AG04449 (cell line): ENCODE measurements at regions not wholly inside any gene's neighbourhood (a gene's known extent, or its start where the extent isn't known, plus 50 kb on each side); places are given as distances from the start of the nearest gene placed in this dataset.

Experiments
- CTCF ChIA-PET: fragments of 350-600 bp; formaldehyde crosslinking; extraction: SDS; loops from one replicate; lab custom pipeline; 2021; ENCODE audit warnings: antibody characterized with exemption; lab: Yijun Ruan, JAX
- POLR2A ChIA-PET: fragments of 400-600, 350-600 bp; formaldehyde crosslinking; extraction: SDS; loops from one replicate; lab custom pipeline; 2020; ENCODE audit warnings: antibody characterized with exemption, inconsistent platforms; lab: Yijun Ruan, JAX
- DNase-seq: peaks from one replicate; pipeline ENCODE4 v3.0.0-alpha.2; 2010; ENCODE audit warnings: low read depth, low spot score
- H3K4me3 ChIP-seq: 2 replicates; pipeline ENCODE4 v1.5.1; 2011; ENCODE audit warnings: low read depth, mild to moderate bottlenecking, control low read depth, low read length
- TF ChIP-seq, protein P1 (sequence below): IDR thresholded peaks from one replicate; pipeline ENCODE4 v1.5.1; 2011; ENCODE audit warnings: mild to moderate bottlenecking, moderate library complexity, low read length, control low read depth, inconsistent platforms; ENCODE audit not compliant: insufficient read depth; ENCODE audit errors: missing control alignments

DNA sequence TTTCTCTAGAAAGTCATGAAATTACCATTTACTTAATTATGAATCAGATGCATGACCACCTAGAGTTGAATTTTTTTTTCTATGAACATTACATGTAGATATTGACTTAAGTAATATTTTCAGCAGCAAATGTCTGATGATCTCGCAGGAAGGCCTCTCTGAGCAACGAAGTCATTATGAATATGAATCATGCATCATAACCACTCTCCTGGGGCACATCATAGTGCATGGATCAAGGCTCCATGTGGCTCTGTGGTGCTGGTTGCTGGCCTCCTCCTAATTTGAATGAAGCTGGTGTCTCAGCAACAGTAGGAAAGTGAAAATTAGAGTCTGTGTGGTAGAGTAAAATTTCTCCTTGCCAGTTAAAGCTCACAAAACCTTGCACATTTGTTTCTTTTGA, 121.4 kb upstream of the INHBA start:
- ChIA-PET POLR2A (no interaction called here), CTCF (no interaction called here)
- H3K4me3 ChIP-seq, result no peak overlapping the region
- TF ChIP-seq, protein P1, sequence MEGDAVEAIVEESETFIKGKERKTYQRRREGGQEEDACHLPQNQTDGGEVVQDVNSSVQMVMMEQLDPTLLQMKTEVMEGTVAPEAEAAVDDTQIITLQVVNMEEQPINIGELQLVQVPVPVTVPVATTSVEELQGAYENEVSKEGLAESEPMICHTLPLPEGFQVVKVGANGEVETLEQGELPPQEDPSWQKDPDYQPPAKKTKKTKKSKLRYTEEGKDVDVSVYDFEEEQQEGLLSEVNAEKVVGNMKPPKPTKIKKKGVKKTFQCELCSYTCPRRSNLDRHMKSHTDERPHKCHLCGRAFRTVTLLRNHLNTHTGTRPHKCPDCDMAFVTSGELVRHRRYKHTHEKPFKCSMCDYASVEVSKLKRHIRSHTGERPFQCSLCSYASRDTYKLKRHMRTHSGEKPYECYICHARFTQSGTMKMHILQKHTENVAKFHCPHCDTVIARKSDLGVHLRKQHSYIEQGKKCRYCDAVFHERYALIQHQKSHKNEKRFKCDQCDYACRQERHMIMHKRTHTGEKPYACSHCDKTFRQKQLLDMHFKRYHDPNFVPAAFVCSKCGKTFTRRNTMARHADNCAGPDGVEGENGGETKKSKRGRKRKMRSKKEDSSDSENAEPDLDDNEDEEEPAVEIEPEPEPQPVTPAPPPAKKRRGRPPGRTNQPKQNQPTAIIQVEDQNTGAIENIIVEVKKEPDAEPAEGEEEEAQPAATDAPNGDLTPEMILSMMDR, result no peak
- DNase-seq, result no peak

DNA sequence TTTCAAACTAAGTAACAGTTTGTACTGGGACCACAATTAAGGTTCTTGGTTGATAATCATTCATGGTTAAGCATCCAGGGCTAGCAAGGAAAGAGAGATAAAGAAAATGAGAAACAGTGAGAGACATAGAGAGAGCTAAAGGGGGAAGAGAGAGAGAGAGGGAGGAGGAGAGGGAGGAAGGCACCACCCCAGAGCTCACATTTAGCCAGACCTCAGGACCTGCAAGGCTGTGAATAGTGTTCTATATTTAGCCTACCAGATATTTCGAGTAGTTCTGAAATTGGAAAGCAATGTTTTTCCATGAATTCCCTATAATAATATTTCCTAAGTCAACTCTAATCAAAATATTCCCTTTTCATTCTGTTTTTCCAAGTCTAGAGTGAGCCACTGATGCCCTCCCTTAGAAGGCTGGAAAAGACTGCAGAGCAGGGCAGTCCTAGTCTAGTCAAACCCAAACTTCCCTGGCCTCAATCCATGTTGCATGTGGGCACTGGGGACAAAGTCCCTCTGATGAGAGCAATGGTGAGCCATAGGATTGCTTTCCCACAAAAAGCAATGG, 119.4 kb upstream of the INHBA start:
- TF ChIP-seq, protein P1, result no peak
- no peak for DNase-seq
- ChIA-PET POLR2A (interaction anchor here (0.6 kb wide), 1 partner anchor 9 kb away, joined by 3 read pairs; no protein-coding TSS in a partner anchor), CTCF (interaction anchor here (1.2 kb wide), 1 partner anchor 118 kb away, joined by 3 read pairs; no protein-coding TSS in a partner anchor)
- H3K4me3 ChIP-seq, result no peak overlapping the region

DNA sequence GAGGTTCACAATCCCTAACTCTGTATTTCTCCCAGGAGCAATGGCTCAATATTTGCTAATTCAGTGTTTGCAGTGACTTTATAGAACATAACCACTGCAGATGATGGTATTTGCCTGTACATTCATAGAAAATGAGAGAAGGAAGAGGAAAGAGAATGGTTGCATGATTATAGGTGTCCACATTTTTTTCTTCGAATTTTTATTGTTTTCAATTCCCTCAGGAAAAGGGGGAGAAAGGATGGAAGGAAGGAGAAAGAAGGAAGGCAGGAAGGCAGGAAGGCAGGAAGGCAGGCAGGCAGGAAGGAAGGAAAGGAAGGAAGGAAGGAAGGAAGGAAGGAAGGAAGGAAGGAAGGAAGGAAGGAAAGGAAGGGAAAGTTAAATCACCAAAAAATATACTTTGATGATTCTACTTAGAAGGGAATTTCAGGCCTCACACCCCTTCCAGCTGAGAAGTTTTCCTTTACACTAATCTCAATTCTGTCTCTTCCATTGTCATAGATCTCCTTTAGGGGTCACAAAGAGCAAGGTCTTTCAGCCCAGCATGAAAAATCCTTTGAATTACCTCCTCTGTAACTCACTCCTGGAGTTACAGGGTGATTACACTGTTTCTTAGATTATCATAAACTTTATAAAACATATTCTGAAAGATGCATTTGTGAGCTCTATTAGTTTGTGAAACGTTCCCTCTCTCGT, 118.8 kb upstream of the INHBA start:
- CTCF ChIA-PET, result interaction anchor here (1.2 kb wide), 1 partner anchor 119 kb away, joined by 3 read pairs; no protein-coding TSS in a partner anchor
- POLR2A ChIA-PET, result interaction anchor here (0.6 kb wide), 1 partner anchor 10 kb away, joined by 3 read pairs; no protein-coding TSS in a partner anchor
- no peak overlapping the region for H3K4me3 ChIP-seq
- TF ChIP-seq, protein P1, result no peak
- no peak for DNase-seq

DNA sequence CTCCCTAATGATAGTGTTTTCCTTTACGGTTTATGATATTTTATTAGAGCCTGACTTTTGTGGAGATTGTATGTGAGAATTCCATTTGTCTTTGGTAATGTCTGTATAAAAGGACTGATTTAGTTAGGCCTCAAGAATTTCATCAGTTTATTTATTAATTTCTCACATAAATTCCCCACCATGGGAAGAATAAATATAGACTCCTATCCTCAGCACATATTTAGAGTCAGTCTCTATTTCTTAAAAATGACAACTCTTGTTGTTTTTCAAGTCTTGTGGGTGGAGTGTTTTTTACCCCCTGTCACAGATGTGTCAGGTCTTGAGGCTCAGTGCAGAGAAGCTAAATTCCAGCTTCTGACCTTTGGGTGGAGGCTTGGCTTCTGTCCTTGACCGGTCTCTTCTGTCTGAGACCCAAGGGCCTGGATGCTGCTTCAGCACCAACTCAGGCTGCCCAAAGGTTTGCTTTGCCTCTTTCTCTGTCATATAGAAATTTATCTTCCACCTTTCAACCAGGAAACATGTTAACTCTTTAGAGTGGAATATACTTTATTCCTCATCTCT, 117.3 kb upstream of the INHBA start:
- DNase-seq, result no peak
- TF ChIP-seq, protein P1, result no peak
- POLR2A ChIA-PET, result no interaction called here
- CTCF ChIA-PET, result no interaction called here
- no peak overlapping the region for H3K4me3 ChIP-seq

DNA sequence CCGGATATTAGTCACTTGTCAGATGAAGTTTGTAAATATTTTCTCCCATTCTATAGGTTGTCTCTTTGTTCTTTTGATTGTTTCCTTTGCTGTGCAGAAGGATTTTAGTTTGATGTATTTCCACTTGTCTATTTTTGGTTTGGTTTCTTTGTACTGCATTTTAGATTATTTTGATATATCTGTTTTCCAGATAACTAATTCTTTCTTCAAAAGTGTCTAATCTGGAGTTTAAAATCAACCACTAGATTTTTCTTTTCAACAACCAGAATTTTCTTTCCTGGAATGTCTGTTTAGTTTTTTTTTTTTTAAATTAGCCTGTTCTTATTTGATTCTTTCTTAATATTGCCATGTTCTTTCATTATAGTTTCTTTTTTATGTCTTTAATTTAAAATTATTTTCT, 116.8 kb upstream of the INHBA start:
- H3K4me3 ChIP-seq, result no peak overlapping the region
- ChIA-PET POLR2A (no interaction called here), CTCF (no interaction called here)
- no peak for DNase-seq
- TF ChIP-seq, protein P1, result no peak

DNA sequence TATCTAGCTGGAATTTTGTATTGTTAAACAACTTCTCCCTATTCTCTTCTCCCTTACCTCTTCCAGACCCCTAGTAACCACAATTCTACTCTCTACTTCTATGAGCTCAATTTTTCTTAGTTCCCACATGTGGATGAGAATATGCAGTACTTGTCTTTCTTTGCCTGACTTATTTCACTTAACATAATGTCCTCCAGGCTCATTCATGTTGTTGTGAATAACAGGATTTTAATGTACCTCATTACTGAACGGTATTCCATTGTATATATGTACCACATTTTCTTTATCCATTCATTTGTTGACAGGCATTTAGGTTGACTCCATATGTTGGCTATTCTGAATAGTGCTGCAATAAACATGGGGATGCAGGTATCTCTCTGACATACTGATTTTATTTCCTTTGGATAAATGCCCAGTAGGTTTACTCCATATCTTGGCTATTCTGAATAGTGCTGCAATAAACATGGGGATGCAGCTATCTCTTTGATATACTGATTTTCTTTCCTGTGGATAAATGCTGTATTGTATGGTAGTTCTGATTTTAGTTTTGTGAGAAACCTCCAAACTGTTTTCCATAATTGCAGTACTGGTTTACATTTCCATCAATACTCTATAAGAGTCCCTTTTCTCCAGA, 116.0 kb upstream of the INHBA start:
- CTCF ChIA-PET, result interaction anchor here (1.0 kb wide), 1 partner anchor 10 kb away, joined by 4 read pairs; no protein-coding TSS in a partner anchor
- TF ChIP-seq, protein P1, result no peak
- DNase-seq, result no peak
- POLR2A ChIA-PET, result no interaction called here
- H3K4me3 ChIP-seq, result no peak overlapping the region
